Keratinocyte (primary cell): ENCODE measurements at regions not wholly inside any gene's neighbourhood (a gene's known extent, or its start where the extent isn't known, plus 50 kb on each side); places are given as distances from the start of the nearest gene placed in this dataset.

ENCODE experiments used
- DNase-seq: peaks from one replicate; pipeline ENCODE4 v3.0.0-alpha.2; 2011; ENCODE audit warnings: low read depth, missing footprints, low spot score
- FAIRE-seq: peaks from 2 replicates; lab custom pipeline; 2011; peaks lifted over from hg19 to GRCh38; lab: Jason Lieb, UNC
- H2AFZ ChIP-seq: 2 replicates; pipeline ENCODE4 v1.6.0; 2012; ENCODE audit warnings: low read length, control low read depth, inconsistent platforms; ENCODE audit not compliant: control insufficient read depth
- H3K27ac ChIP-seq: 2 replicates; pipeline ENCODE4 v1.5.1; 2011; ENCODE audit warnings: low read length; ENCODE audit not compliant: control insufficient read depth, insufficient read depth
- H3K27me3 ChIP-seq: 3 replicates; pipeline ENCODE4 v1.6.0; 2011; ENCODE audit warnings: low read length; ENCODE audit not compliant: control insufficient read depth, insufficient read depth; ENCODE audit errors: extremely low read depth
- H3K36me3 ChIP-seq, 2 experiments: 2 replicates in 1 of 2; 3 replicates in 1 of 2; pipeline ENCODE4 v1.5.1; 2011; ENCODE audit warnings: low read length in 2 of 2, mild to moderate bottlenecking in 1 of 2; ENCODE audit not compliant: control insufficient read depth in 2 of 2, insufficient read depth in 2 of 2; ENCODE audit errors: extremely low read depth in 1 of 2
- H3K4me1 ChIP-seq: 3 replicates; pipeline ENCODE4 v1.5.1; 2011; ENCODE audit warnings: low read length; ENCODE audit not compliant: control insufficient read depth, insufficient read depth; ENCODE audit errors: extremely low read depth
- H3K4me2 ChIP-seq: 3 replicates; pipeline ENCODE4 v1.6.0; 2011; ENCODE audit warnings: low read depth, low read length; ENCODE audit not compliant: control insufficient read depth, insufficient read depth; ENCODE audit errors: extremely low read depth
- H3K4me3 ChIP-seq, 3 experiments: fragments of 200-600 bp in 1 of 3; sonication (generic) in 1 of 3; 2 replicates in 2 of 3; 3 replicates in 1 of 3; pipeline ENCODE4 v1.5.1; 2011 to 2016; ENCODE audit warnings: low read length in 3 of 3, mild to moderate bottlenecking in 3 of 3, control low read depth in 2 of 3, inconsistent platforms in 1 of 3, low read depth in 1 of 3, mixed read lengths in 1 of 3, mixed run types in 1 of 3, moderate library complexity in 1 of 3; ENCODE audit not compliant: control insufficient read depth in 2 of 3, insufficient read depth in 2 of 3; ENCODE audit errors: extremely low read depth in 1 of 3
- H3K79me2 ChIP-seq: 2 replicates; pipeline ENCODE4 v1.6.0; 2012; ENCODE audit warnings: low read length; ENCODE audit not compliant: control insufficient read depth, insufficient read depth
- H3K9ac ChIP-seq: 3 replicates; pipeline ENCODE4 v1.6.0; 2011; ENCODE audit warnings: low read length; ENCODE audit not compliant: control insufficient read depth, insufficient read depth; ENCODE audit errors: extremely low read depth
- H3K9me1 ChIP-seq: 3 replicates; pipeline ENCODE4 v1.6.0; 2011; ENCODE audit warnings: low read length; ENCODE audit not compliant: control insufficient read depth, insufficient read depth; ENCODE audit errors: extremely low read depth
- H3K9me3 ChIP-seq: 2 replicates; pipeline ENCODE4 v1.5.1; 2012; ENCODE audit warnings: low read depth, low read length; ENCODE audit not compliant: control insufficient read depth
- H4K20me1 ChIP-seq: 3 replicates; pipeline ENCODE4 v1.6.0; 2011; ENCODE audit warnings: low read length; ENCODE audit not compliant: control insufficient read depth, insufficient read depth; ENCODE audit errors: extremely low read depth
- EZH2 ChIP-seq: IDR thresholded peaks from one replicate; pipeline ENCODE4 v1.6.1; 2012; ENCODE audit warnings: inconsistent platforms, mild to moderate bottlenecking, low read length, moderate library complexity
- dilution Hi-C: fragments of 300-500 bp; cut with MboI; formaldehyde crosslinking; loops from one replicate; pipeline ENCODE4 v1.7.0; 2020; ENCODE audit warnings: low sequenced_read_pairs; ENCODE audit not compliant: extremely low pct_ligation_motif_present
- TF ChIP-seq, protein P1 (sequence below), 3 experiments: IDR thresholded peaks in 1 of 3; conservative IDR thresholded peaks in 1 of 3; optimal IDR thresholded peaks in 1 of 3; 2 replicates in 2 of 3; 3 replicates in 1 of 3; pipeline versions ENCODE3 to v1.5.1; 2011; ENCODE audit warnings: low read length in 3 of 3, mild to moderate bottlenecking in 3 of 3, moderate library complexity in 2 of 3, control low read depth in 1 of 3, inconsistent platforms in 1 of 3; ENCODE audit not compliant: insufficient read depth in 2 of 3; ENCODE audit errors: extremely low read depth in 1 of 3

GRCh38 chr11:112658431-112658878, 302.8 kb upstream of the NCAM1 start:
- Histone ChIP-seq H3K27ac (no peak overlapping the region), H3K9ac (no peak overlapping the region), H3K36me3 (no peaks in the 10 kb centered on the region), H3K9me3 (no peaks in the 10 kb centered on the region), H2AFZ (no peak overlapping the region), H3K9me1 (no peaks in the 10 kb centered on the region), H3K79me2 (no peaks in the 10 kb centered on the region), H4K20me1 (no peaks in the 10 kb centered on the region), H3K4me3 (no peak overlapping the region), H3K27me3 (no peaks in the 10 kb centered on the region), H3K4me1 (no peaks in the 10 kb centered on the region), H3K4me2 (no peak overlapping the region)
- DNase-seq (no peak), FAIRE-seq (no peak)
- no peak for TF ChIP-seq EZH2
- TF ChIP-seq, protein P1, sequence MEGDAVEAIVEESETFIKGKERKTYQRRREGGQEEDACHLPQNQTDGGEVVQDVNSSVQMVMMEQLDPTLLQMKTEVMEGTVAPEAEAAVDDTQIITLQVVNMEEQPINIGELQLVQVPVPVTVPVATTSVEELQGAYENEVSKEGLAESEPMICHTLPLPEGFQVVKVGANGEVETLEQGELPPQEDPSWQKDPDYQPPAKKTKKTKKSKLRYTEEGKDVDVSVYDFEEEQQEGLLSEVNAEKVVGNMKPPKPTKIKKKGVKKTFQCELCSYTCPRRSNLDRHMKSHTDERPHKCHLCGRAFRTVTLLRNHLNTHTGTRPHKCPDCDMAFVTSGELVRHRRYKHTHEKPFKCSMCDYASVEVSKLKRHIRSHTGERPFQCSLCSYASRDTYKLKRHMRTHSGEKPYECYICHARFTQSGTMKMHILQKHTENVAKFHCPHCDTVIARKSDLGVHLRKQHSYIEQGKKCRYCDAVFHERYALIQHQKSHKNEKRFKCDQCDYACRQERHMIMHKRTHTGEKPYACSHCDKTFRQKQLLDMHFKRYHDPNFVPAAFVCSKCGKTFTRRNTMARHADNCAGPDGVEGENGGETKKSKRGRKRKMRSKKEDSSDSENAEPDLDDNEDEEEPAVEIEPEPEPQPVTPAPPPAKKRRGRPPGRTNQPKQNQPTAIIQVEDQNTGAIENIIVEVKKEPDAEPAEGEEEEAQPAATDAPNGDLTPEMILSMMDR (optimal IDR thresholded peaks at IDR 0.05 in 1 of 3, IDR thresholded peaks at IDR 0.05 in 1 of 3, conservative IDR thresholded peaks at IDR 0.05 in 1 of 3; ENCODE audit: extremely low read depth in 1 of 3, insufficient read depth in 2 of 3, low read length in 3 of 3), result no peak
- dilution Hi-C loops, result no loop called here

- H3K9me3 ChIP-seq, result no peaks in the 10 kb centered on the region
- H3K27ac ChIP-seq, result no peak overlapping the region
- no peak for FAIRE-seq
Observed at GRCh38 chr11:112661146-112661545, 300.1 kb upstream of the NCAM1 start.

More at GRCh38 chr11:112661146-112661545, 300.1 kb upstream of the NCAM1 start:
- H3K4me2 ChIP-seq, result no peak overlapping the region
- no peak overlapping the region for H2AFZ ChIP-seq
- no peak for TF ChIP-seq EZH2
- TF ChIP-seq, protein P1 (optimal IDR thresholded peaks at IDR 0.05 in 1 of 3, IDR thresholded peaks at IDR 0.05 in 1 of 3, conservative IDR thresholded peaks at IDR 0.05 in 1 of 3; ENCODE audit: extremely low read depth in 1 of 3, insufficient read depth in 2 of 3, low read length in 3 of 3), result no peak
- no peaks in the 10 kb centered on the region for H3K79me2 ChIP-seq
- no peak for DNase-seq
- H3K36me3 ChIP-seq, result no peaks in the 10 kb centered on the region
- no peak overlapping the region for H3K4me3 ChIP-seq
- dilution Hi-C loops, result no loop called here
- no peaks in the 10 kb centered on the region for H3K9me1 ChIP-seq
- no peak overlapping the region for H3K9ac ChIP-seq
- H3K27me3 ChIP-seq, result no peaks in the 10 kb centered on the region
- no peaks in the 10 kb centered on the region for H3K4me1 ChIP-seq
- no peaks in the 10 kb centered on the region for H4K20me1 ChIP-seq
